C4-2B (cell line): ENCODE measurements at regions not wholly inside any gene's neighbourhood (a gene's known extent, or its start where the extent isn't known, plus 50 kb on each side); places are given as distances from the start of the nearest gene placed in this dataset.

Experiments used
- H3K27ac ChIP-seq: fragments of 450-650 bp; 2 replicates; pipeline ENCODE4 v1.5.1; 2017
- CTCF ChIP-seq: fragments of 450-650 bp; conservative IDR thresholded peaks from 2 replicates; pipeline ENCODE4 v1.5.1; 2017; ENCODE audit warnings: mild to moderate bottlenecking
- ZFX ChIP-seq: fragments of 450-650 bp; IDR thresholded peaks from 2 replicates; pipeline ENCODE4 v1.6.1; 2017

DNA sequence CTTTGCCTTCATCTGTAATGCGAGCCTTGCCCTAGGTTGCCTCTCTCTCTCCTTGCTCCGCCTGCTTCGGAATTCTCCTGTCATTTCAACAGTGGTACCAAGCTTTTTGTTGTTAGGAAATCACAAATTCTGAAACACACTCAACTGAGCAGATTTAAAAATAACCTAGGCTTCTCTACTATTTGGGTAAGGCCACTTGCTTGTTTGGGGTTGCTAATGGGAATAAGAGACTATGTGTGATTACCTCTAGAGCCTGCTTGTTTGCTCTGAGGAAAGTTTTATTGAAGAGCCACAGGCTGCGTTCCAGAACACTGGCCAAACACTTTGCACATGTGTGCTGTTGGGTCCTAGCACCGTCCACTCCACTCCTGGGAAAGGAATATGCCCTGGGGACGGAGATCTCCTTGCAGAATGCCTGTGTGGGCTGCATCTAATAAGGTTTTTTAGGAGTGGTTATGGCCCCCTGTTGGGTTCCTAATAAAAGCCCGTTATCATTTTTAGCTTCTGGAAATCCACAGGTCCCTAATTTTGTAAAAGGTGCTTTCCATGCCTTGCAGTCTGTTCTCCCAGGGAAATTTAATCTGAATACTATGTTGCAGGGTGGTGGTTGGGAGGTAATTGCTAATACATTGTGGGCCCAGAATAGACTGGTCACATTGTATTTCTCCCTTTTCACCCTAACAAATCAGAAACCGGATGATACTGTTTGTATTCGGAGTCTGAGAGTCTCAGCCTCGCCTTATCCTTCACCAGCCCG is 68.7 kb upstream of the KLF6 start:
- H3K27ac ChIP-seq = peak overlapping the region; percentile 87
- no peak for TF ChIP-seq CTCF
- no peak for TF ChIP-seq ZFX

DNA sequence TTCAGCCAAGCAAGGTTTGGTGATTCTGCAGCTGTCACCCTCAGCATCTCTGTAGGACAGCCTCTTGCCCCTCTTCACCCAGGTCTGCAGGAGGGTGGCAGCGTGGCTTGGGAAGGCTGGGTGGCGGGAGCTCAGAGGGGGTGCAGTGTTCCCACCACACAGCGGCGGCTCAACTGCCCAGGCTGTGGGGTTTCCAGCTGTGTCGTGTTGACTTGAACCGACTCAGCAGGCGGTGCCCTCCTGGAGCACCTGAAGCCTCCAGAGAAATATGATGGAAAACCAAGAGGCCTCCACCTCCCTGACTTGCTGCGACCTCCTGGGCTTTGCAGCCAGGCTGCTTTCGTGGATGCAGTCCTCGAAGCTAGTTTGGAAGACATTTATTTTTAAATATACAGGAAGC is 68.0 kb upstream of the KLF6 start:
- H3K27ac ChIP-seq = peak overlapping the region; percentile 87
- TF ChIP-seq CTCF = no peak
- no peak for TF ChIP-seq ZFX

GRCh38 chr10:3852147-3852904 is 67.3 kb upstream of the KLF6 start:
- peak overlapping the region; percentile 87 for H3K27ac ChIP-seq
- no peak for TF ChIP-seq ZFX
- no peak for TF ChIP-seq CTCF

DNA sequence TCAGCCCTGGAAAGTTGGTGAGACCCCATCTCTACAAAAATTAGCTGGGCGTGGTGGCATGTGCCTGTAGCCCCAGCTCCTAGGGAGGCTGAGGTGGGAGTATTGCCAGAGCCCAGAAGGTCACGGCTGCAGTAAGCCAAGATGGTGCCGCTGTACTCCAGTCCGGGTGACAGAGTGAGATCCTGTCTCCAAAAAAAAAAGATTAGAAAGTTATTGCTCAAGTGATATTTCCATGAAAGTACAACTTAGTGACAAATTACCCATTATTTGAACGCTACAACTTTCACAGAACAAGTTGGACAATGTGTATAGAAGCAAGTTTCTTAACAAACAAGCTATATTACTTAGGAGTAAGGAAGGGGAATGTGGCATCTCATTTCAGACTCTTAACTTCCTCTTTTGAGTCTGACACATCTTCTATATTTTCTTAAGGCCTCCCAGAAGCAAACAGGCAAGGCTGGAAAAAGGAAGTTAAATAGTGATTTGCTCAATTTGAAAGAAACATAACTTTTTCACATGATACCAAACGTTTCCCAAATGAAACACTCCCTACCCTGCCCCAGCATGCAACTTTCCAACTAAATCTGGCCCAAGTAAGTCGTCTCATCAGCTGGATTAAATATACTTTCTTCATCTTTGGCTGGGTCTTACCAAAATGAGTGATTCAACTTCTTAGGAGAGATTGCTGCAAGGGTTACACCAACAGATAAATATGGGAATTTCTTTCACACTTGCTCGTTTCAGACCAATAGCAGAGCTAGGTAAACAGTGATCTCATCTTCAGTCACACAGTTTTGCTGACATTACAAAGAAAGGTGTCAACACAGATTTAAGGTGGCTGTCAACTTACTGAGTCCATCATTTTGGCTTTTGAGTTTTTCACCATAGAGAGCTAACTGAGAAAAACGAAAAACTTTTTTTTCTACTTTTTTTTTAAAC is 66.3 kb upstream of the KLF6 start:
- H3K27ac ChIP-seq = peak overlapping the region; percentile 13; the same call in 1 of the 2 replicates
- TF ChIP-seq CTCF = no peak
- no peak for TF ChIP-seq ZFX

DNA sequence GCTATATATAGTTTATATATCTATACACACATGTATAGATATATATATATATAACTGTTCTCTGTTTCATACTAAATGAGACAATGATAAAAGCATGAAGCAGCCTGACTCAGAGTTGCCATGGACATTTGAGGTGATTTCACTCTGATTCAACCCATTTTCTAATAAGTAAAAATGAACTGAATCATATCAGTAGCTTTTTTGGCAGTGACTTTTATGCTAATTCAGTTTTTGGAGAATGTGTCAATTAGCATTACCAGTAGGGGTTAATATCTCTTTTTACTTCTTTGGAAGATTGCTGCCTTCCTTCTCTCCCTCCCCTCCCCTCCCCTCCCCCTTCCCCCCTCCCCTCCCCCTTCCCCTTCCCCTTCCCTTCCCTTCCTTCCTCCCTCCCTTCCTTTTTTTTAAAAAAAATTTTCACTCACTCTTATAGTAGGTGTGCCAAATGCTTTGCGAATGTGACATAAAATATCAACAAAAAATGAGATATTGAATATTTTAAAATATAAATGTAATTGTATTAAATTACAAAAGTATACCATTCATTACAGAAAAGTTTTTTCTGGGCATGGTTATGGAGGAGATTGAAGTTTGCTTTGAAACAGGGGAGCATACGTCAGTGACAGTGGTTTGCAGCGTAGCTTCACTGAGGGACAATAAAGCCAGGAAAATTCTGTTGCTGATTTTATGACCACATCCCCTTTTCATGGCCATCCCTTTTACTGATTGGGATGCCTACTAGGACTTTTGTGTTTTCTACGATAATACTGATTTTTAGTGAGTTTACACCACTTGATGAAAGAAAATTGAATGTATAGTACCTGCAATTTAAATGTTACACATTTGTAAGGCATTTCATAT is 64.0 kb upstream of the KLF6 start:
- no peak for TF ChIP-seq CTCF
- TF ChIP-seq ZFX = no peak
- no peak overlapping the region for H3K27ac ChIP-seq

DNA sequence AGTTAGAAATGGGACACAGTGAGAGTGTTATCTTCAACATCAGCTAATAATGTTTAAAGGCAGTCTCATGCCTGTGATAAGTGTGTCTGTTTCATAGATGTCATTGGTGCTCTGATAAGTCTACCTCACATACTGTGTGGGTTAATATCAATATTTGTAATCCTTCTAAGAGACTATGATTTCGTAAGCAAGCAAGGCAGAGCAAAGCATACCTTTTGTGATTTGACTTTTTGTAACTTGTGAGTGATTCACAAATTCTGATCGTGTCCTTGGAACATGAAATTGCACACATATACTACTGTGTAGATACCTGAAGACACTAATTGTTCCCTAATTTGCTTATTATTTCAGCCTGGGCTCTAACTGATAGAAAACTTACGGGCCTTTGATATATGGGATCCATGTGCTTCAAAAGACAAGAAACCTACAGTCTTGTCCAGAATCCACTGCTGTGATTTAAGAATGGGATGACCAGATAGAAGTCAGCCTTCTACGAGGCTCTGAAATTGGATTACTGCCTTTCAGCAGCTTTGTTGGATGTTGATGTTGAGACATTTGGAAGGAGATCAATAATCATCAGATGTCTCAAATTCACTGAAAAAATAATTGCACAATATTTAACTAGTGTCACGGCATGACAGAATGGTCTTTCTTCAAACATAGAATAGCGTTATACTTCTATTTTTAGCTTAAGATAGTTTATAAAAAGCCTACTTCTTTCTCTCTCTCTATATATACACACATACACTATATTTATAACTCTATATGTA is 63.2 kb upstream of the KLF6 start:
- no peak overlapping the region for H3K27ac ChIP-seq
- TF ChIP-seq ZFX = no peak
